GM19438 (cell line): ENCODE measurements at regions not wholly inside any gene's neighbourhood (a gene's known extent, or its start where the extent isn't known, plus 50 kb on each side); places are given as distances from the start of the nearest gene placed in this dataset.

ENCODE experiments used
- ATAC-seq: cut with Tn5 transposase; IDR thresholded peaks from one replicate; pipeline ENCODE4 v1.9.1; 2021; ENCODE audit warnings: low read depth; ENCODE audit not compliant: unreplicated experiment

DNA sequence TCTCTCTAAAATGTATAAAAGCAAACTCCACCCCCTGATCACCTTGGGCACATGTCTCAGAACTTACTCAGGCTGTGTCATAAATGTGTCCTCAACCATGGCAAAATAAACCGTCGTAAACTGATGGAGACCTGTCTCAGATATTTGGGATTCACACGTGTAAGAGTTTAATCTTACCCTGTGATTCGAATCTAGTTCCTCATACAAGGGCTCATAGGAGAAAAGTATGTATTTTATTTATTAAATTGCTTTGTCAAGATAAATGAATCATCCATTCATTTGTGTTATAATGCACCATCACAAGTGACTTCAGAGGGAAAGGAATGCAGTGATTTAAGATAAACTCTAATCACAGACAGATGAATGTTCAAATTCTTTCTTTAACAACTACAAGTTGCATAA, 712.5 kb upstream of the LRATD1 start:
- no peak for ATAC-seq

DNA sequence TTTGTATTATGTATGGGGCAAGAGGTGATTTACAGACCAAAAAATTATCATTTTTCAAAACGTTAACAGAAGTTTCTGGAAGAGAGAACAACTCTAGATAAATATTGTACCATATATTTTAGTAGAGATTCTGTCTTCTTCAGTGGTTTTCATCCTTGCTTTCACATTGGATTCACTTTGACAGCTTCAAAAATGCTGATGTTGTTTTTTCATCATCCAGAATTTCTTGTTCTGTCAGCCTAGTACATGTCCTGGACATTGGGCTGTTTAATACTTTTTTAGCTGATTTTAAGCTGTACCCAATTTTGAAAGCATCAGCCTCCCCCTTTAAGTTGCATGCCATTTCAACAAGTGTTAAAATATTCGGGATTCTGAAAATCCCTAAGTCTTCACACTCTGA, 711.3 kb upstream of the LRATD1 start:
- ATAC-seq, result no peak

DNA sequence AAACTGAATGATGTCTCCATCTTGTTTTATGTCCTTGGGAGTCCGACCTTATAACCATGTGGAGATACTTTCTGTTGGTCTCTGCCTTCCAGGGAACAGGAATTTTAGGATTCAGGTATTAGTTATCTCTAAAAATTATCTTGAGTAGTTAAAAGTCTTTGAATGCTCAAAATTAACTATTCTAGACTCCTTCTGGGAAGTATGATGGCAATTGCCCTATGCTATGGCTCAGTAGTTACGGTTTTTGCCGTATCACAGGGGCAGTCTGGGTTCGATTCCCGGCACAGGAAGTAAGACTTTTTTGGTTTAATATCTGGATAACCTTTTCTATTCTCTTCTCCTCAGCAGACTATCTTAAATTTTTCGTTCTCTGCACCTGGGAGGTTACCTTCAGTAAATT, 708.7 kb upstream of the LRATD1 start:
- ATAC-seq, result no peak

DNA sequence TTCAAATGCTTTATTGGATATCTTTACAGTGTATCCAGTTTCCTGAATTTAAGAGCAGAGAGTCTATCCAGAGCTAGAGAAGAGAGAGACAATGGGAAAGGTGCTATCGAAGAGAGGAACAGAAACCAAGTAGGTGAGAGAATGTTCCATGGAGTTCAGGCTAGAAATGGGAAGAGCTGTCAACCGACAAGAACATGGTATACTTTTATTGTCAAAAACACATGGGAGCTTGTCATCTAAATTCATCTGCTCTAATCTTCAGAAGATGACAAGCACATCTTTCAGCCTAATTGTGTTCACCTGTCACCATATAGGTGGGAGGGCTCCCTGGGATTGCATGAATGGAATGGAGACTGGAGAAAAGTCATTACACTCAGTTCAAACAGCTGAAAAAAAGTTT, 690.4 kb upstream of the LRATD1 start:
- ATAC-seq, result no peak

DNA sequence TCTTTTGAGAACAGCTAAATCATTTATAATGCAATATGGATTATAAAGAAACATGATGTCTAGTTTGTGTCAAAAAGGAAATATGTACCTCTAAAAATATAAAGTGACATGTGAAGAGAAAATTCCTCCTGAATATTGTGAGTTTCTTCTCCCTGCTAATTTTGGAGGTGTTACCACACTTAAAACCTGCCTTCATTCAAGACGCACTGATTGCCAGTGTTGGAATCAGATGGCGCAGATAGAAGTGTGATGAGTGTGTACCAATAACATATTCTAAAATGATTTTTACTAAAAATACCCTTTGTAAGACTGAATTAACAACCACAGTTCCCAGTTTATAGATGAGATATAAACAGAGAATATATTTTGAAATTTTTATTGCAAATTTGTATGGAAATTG, 681.8 kb upstream of the LRATD1 start:
- ATAC-seq, result no peak

DNA sequence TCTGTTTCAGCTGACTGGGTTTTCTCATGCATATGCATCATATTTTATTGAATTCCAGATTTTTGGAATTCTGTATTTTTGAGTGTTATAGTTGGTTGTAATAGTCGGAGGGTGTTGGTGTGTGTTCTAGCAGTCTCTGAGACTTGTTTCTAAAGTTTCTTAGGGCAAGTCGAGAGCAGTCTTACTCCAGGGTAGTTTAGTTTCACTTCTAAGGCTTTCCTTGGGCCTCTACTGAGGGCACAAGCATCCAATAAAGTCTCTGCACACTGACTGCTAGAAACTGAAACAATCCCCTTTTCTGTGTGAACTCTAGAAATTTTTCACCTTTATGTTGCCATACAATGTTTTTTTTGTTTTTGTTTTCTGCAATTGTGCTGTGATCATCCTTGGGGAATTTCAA, 663.7 kb upstream of the LRATD1 start:
- no peak for ATAC-seq

DNA sequence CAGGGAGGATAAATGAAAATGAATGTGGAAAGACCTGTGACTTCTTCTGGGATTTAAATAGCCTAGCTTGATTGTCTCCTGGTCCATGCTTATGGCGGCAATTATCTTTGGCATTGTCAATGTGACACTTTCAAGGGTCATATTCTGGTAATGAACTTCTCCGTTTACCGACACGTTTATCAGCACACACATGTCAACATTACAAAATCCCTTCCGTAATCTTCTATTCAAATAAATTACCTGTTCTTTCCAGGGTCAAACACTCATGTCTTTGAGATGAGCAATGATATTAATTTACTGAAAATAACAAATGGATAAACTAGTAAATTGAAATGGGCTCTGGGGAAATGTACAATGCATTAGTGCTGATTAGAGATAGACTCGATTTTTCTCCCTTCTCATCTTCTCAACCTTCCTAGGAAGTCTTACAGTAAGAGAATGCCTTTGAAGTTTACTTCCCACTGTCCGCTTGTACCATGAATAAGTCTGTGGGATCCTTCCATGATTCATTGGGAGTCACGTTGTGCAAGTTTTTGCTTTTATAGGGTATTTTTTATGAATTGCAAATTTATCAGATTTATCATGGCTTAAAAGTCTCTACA, 646.3 kb upstream of the LRATD1 start:
- no peak for ATAC-seq

DNA sequence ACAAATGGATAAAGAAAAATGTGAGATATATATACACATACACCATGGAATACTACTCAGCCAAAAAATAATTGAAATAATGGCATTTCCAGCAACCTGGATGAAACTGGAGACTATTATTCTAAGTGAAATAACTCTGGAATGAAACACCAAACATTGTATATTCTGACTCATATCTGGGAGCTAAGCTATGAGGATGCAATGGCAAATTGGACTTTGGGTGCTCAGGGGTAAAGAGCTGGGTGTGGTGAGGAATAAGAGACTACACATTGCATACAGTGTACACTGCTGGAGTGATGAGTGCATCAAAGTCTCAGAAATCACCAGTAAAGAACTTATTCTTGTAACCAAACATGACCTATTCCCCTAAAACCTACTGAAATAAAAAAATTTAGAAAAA, 636.0 kb upstream of the LRATD1 start:
- no peak for ATAC-seq

DNA sequence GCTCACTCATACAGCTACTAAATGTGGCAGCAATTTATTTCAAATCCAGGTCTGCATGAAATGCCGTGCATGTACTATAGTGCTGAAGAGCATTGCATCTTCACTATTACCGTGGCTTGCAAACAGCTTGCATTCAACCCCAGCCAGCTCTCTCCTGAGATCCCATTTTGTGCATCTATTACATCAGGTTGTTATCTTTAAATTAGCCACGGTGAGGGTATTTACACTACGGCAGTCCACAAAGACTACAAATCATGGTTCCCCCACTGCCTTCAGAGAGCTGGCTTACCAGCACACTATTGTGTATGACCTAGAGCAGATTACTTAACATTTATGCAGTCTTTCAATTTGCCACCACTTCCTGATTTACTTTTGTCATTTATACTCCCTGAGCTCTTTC, 621.3 kb upstream of the LRATD1 start:
- ATAC-seq, result no peak

DNA sequence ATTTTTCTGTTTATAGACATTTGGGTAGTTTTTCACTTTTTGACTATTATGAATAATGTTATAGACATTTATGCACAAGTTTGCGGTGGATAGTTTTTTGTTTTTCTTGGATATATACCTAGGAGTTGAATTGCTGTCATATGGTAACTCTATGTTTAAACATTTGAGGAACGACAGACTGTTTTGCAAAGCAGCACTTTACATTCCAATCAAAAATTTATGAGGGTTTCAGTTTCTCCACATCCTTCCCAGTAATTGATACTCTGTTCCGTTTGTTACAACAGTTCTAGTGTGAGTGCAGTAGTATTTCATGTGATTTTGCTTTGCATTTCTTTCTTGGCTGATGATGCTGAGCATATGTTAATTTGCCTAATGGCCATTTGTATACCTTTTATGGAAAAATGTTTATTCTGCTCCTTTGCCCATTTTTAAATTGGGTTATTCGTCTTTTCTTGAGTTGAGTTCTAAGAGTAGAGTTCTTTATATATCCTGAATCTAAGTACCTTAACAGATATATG, 617.3 kb upstream of the LRATD1 start:
- ATAC-seq, result no peak

DNA sequence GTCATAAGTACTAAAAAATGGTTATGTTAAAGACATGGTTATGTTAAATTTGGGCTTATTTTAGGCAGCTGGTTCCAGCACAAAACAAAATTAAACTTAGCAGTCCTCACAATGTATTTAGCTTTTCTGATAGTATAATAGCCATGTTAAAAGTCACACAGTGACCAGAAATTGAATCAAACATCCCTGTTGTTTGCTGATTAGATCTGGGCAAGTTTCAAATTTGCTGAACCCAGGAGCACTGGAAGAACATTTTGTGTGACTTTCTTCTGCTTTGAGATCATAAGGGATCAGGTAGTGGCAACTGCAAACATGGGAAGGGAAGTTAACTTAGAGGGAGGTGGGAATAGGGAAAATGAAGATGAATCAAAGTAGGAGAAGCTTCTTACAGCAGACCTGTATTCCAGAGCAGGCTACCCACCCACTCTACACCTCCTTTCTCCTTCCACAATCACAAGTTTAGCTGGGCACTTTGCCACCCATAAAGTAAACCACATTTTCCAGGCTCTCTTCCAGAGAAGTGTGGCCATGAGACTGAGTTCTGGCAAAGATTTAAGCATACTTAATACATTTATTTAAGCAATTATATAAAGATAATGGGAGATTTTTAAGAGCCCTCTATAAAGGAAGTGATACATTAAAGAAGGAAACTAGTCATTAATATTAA, 616.1 kb upstream of the LRATD1 start:
- ATAC-seq, result no peak

DNA sequence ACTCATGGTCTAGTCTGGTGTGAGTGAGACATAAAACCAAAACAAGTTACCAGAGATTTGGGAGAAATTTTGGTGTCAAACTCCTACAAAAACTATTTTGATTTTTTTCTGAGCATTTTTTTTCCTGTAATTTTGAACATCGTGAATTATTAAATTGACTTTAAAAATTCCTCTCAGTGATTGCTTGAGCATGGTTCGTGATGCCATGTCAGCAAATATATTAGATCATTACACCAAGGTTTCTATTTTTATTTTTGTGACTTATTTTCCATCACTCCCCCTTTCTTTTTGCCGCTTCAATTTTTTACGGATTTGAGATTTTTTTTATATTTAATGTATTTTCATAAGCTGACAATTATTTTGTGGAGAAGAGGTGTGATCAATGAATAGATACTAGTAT, 613.9 kb upstream of the LRATD1 start:
- no peak for ATAC-seq

DNA sequence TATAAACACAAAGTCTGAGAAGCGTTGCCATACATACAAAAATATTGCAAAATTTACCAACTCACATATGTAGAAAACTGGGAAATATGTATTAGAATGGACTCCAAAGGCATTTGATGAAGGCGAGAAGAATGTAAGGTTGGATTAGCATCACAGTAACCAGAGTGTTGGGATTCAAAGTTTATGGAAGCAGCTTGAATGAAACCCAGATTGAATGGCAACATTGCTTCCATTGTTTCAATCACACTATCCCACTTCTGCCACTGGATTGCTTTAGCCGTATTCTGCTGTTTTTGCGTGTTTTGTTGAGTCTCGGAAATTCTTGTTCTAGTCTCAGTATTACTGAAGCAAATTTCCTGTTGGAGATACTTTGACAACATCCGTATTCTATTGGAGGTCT, 609.0 kb upstream of the LRATD1 start:
- ATAC-seq, result no peak

DNA sequence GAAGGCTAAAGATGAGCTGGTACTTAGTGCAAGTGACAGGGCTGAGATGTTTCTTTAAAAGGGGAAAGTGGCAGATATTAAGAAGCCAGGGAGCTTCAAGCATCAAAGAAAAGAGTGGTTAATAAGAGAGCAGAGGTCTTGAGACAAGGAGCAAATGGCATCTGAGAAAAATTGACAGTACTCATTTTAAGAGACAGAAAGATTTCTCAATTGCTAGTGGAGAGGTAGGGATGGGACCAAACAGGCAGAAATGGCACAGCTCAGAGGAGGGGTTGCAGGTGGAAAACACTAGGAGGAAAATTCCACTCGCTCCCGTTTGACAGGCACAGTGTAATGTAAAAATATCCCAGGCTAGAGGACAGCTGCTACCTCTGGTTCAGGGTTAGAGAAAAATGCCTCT, 593.4 kb upstream of the LRATD1 start:
- no peak for ATAC-seq

DNA sequence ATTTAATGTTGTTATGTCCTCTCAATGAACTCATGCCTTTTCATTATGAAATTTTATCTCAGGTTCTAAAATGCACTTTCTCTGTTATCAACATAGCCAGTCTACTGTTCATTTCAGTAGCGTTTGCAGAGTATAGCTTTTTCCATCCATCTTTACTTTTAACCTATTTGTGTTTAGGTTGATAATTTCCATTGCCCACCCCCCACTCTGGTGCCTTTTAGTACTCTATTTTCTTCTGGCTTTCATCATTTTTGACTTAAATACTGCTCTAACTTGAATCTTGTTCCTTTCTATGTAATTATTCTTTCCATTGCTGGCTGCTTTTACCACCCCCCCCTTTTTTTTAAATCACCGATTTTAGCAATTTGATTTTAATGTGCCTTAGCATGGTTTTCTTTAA, 585.0 kb upstream of the LRATD1 start:
- no peak for ATAC-seq

DNA sequence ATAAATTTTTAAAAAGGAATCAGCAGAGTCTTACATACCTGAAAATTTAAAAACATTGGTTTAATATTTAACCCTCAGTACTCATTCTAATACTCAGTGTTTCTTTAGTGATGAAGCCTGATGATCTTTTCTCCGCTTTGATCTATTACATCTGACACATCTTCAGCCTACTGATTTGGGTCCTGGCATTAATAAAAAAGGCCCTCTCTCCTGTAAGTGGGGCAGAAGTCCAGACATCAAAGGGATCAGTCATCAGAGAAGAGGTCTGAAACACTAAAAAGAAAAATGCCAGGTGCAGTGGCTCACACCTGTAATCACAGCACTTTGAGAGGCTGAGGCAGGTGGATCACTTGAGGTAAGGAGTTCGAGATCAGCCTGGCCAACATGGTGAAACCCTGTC, 581.1 kb upstream of the LRATD1 start:
- no peak for ATAC-seq

DNA sequence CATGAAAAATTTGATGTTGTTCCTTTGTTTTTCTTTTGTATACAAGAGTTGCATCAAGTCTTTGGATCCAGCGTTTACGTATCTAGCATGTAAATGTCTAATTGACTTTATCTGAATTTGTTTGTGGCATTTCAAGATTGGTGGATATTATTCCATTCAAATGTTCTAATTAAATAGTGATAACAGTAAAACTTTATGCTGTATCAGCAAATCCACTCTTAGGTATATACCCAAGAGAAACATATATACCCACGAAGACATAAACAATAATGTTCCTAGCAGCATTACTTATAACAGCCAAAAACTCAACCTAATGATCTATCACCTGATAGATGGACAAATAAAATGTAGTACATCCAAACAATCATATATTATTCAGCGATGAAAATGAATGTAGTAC, 579.4 kb upstream of the LRATD1 start:
- ATAC-seq, result no peak

DNA sequence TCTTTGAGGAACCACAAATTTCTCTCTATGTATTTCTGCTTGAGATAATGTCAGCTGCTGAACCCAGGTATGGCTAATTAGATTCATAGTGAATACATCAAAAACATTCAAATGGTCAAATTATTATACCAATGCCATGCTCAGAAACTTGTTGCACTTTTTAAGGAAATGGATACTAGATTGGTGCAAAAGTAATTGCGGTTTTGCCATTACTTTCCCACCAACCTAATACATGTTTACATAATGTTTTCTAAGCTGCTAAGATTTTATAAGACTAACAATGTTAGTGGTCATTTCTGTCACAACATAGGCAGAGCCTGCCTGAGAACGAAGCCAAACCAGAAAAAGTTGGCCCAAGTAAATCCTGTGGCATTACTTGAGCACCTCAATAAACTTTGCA, 568.2 kb upstream of the LRATD1 start:
- ATAC-seq, result no peak

DNA sequence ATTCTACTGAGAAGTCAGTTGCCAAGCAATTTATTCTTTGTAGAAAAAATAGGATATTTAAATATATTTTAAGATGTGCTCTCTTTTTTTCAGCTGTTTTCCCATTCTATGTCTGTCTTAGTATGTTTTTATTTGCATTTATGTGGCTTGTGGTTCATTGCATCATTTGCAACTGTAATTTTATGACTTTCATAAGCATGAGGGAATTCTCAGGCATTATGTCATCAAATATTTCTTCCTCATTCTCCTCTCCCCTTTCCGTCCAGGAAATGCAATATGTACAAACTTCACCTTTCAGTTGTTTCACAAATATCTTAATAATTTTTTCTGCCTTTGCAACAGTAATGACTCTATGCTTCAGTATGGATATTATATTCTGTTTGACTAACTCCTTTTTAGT, 560.2 kb upstream of the LRATD1 start:
- no peak for ATAC-seq

DNA sequence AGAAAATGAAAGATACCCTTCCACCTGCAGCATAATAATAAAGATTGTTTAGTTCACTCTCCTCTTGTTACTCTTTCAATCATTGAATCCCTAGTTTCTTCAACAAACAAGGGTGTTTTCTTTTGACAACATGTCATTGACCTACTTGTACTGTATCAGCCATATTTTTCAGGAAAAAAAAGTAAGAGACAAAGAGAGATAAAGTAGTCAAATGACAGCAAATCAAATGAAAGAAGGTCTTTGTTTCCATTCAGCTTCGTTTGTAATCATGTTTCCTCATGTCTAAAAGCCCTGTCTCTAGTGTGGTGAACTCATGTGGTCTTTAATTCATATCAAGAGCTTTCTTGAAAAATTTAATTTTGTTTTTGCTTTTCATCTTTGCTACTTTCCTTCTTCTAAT, 557.8 kb upstream of the LRATD1 start:
- no peak for ATAC-seq

DNA sequence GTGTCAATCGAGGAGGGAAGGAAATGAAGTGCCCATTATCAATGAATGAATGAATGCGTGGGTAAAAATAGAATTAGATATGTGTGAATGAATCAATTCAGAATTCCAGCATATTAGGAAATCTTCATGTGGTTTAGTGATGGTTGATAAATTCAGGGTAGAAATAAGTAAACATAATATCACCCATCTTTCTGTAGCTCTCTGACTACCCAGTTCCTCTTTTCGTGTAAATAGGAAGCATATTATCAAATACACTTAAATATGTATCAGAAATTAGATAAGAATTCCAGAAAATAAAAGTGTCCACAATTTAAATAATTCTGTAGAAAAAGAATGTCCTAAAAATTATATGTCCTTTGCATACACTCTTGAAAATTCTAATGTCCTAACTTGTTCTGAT, 552.9 kb upstream of the LRATD1 start:
- no peak for ATAC-seq

DNA sequence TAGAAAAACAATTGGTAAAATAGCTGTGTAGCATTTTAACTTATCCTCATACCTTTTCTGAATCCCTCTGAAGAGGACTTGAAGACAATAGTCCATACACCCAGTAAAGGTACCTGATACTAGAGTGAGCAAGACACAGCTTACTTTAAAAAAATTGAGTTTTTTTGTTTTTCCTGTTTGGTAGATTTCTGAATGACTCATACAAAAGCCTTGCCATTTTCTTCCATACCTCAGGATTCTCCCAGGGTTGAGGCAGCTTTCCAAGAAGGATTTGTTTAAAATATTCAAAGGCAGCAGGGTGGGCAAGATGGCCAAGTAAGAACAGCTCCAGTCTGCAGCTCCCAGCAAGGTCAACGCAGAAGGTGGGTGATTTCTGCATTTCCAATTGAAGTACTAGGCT, 551.0 kb upstream of the LRATD1 start:
- no peak for ATAC-seq

DNA sequence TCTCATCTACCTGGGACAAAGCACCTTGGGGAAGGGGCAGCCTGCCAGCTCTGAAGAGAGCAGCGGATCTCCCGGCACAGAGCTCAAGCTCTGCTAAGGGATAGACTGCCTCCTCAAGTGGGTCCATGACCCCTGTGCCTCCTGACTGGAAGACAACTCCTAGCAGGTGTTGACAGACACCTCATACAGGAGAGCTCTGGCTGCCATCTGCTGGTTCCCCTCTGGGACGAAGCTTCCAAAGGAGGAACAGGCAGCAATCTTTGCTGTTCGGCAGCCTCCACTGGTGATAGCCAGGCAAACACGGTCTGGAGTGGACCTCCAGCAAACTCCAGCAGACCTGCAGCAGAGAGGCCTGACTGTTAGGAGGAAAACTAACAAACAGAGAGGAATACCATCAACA, 549.9 kb upstream of the LRATD1 start:
- ATAC-seq, result no peak
